ENCODE measurements at regions not wholly inside any gene's neighbourhood (a gene's known extent, or its start where the extent isn't known, plus 50 kb on each side); places are given as distances from the start of the nearest gene placed in this dataset.

DNA sequence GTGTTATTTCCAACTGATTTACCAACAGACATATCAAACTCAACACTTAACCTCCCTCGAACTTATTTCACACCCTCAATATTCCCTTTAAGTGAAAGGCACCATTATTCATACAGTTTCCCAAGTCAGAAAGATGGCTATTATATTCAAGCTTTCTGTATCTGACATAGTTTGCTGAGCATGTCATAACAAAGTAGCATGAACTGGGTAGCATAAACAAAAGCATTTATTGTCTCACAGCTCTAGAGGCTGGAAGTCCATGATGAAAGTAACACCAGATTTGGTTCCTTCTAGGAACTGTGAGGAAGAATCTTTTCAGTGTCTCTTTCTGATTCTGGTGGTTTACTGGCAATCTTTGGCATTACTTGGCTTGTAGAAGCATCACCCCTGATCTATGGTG is 1388.6 kb downstream of the TECRL start:
- Histone ChIP-seq H3K79me1 (ENCODE audit: low read length) (no peaks in the 10 kb centered on the region), H3K23ac (ENCODE audit: low read length) (no peak overlapping the region), H3K4me1 (ENCODE audit: control insufficient read depth in 1 of 2, insufficient read depth in 2 of 2, low read length in 2 of 2) (no peaks in the 10 kb centered on the region), H2BK5ac (ENCODE audit: low read depth, low read length, poor library complexity) (no peak overlapping the region), H3K79me2 (ENCODE audit: control insufficient read depth, insufficient read depth, low read length, poor library complexity) (no peaks in the 10 kb centered on the region), H2AK5ac (ENCODE audit: low read length) (no peak overlapping the region), H3K36me3 (ENCODE audit: control insufficient read depth in 1 of 2, insufficient read depth in 2 of 2, low read length in 2 of 2) (no peaks in the 10 kb centered on the region), H3K9ac (ENCODE audit: low read length) (no peak overlapping the region), H3K14ac (ENCODE audit: low read length) (no peak overlapping the region), H4K12ac (ENCODE audit: low read depth, low read length) (no peak overlapping the region), H4K91ac (ENCODE audit: low read depth, low read length) (no peak overlapping the region), H3K4me2 (ENCODE audit: low read length) (no peak overlapping the region), H3K4ac (ENCODE audit: low read depth, low read length) (no peak overlapping the region), H3K27me3 (ENCODE audit: insufficient read depth, low read length) (no peaks in the 10 kb centered on the region), H2BK12ac (ENCODE audit: low read length) (no peak overlapping the region), H3K4me3 (ENCODE audit: low read depth, low read length) (no peak overlapping the region), H2AFZ (ENCODE audit: insufficient read depth, low read length, poor library complexity) (no peak overlapping the region), H4K8ac (ENCODE audit: low read depth, low read length) (no peak overlapping the region), H3K9me3 (ENCODE audit: insufficient read depth, low read depth, low read length) (no peaks in the 10 kb centered on the region), H3K27ac (ENCODE audit: low read depth, low read length) (no peak overlapping the region), H2BK120ac (ENCODE audit: insufficient read depth, low read length, poor library complexity) (no peak overlapping the region), H3K18ac (ENCODE audit: low read length) (no peak overlapping the region)
- WGBS (ENCODE audit: extremely low coverage, insufficient coverage, insufficient read length) = 100% methylated on average over 1 of the region's 1 CpG
- DNase-seq = no peak

DNA sequence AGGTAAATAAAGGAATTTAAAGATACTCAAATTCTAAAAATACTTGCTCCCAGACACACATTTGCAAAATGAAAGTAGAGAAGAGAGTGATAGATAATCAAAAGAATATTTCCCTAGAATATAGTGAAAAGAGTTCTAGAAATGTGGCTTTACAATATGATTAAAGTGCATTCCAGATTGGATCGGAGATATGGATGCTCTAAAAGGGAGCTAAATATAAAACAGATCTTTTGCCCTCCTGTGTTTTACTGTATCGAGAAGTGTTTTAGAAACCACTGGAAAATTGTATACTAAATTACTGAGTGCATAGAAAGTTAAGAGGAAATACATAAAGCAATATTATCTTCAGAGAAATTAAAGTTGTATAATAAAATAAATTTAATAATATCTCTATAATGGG is 1392.0 kb downstream of the TECRL start:
- H2BK5ac ChIP-seq (ENCODE audit: low read depth, low read length, poor library complexity) = no peak overlapping the region
- H2AFZ ChIP-seq (ENCODE audit: insufficient read depth, low read length, poor library complexity) = no peak overlapping the region
- no peaks in the 10 kb centered on the region for H3K79me2 ChIP-seq (ENCODE audit: control insufficient read depth, insufficient read depth, low read length, poor library complexity)
- no peak overlapping the region for H3K27ac ChIP-seq (ENCODE audit: low read depth, low read length)
- no peak overlapping the region for H3K4me2 ChIP-seq (ENCODE audit: low read length)
- no peak overlapping the region for H2AK5ac ChIP-seq (ENCODE audit: low read length)
- H2BK120ac ChIP-seq (ENCODE audit: insufficient read depth, low read length, poor library complexity) = no peak overlapping the region
- H3K4ac ChIP-seq (ENCODE audit: low read depth, low read length) = no peak overlapping the region
- WGBS (ENCODE audit: extremely low coverage, insufficient coverage, insufficient read length) = no CpG with 5 or more reads among the region's 2 CpGs
- no peak overlapping the region for H4K8ac ChIP-seq (ENCODE audit: low read depth, low read length)
- H4K12ac ChIP-seq (ENCODE audit: low read depth, low read length) = no peak overlapping the region
- no peaks in the 10 kb centered on the region for H3K79me1 ChIP-seq (ENCODE audit: low read length)
- no peaks in the 10 kb centered on the region for H3K4me1 ChIP-seq (ENCODE audit: control insufficient read depth in 1 of 2, insufficient read depth in 2 of 2, low read length in 2 of 2)
- H3K4me3 ChIP-seq (ENCODE audit: low read depth, low read length) = no peak overlapping the region
- no peaks in the 10 kb centered on the region for H3K9me3 ChIP-seq (ENCODE audit: insufficient read depth, low read depth, low read length)
- H3K18ac ChIP-seq (ENCODE audit: low read length) = no peak overlapping the region
- H3K36me3 ChIP-seq (ENCODE audit: control insufficient read depth in 1 of 2, insufficient read depth in 2 of 2, low read length in 2 of 2) = no peaks in the 10 kb centered on the region
- no peak overlapping the region for H4K91ac ChIP-seq (ENCODE audit: low read depth, low read length)
- no peak overlapping the region for H3K14ac ChIP-seq (ENCODE audit: low read length)
- H2BK12ac ChIP-seq (ENCODE audit: low read length) = no peak overlapping the region
- no peak overlapping the region for H3K23ac ChIP-seq (ENCODE audit: low read length)
- DNase-seq = no peak
- H3K9ac ChIP-seq (ENCODE audit: low read length) = no peak overlapping the region
- no peaks in the 10 kb centered on the region for H3K27me3 ChIP-seq (ENCODE audit: insufficient read depth, low read length)

DNA sequence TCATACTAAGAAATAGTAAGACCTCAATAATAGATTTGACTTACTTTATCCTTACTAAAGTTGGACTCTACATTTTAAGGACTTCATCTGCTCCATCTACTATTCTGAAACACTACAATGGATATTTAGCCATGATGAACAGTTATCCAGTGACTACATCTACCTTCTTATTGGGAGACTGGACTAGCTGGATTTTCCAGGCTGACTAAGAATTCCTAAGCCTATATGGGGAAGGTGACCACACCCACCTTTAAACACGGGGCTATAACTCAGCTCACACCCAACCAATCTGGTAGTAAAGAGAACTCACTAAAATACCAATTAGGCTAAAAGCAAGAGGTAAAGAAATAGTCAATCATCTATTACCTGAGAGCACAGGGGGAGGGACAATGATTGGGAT is 1438.4 kb downstream of the TECRL start:
- Histone ChIP-seq H3K4me3 (ENCODE audit: low read depth, low read length) (no peak overlapping the region), H3K27me3 (ENCODE audit: insufficient read depth, low read length) (no peaks in the 10 kb centered on the region), H3K4me2 (ENCODE audit: low read length) (no peak overlapping the region), H2BK120ac (ENCODE audit: insufficient read depth, low read length, poor library complexity) (no peak overlapping the region), H3K79me1 (ENCODE audit: low read length) (peaks cover 2% of the 10 kb centered on the region), H4K8ac (ENCODE audit: low read depth, low read length) (no peak overlapping the region), H2AK5ac (ENCODE audit: low read length) (no peak overlapping the region), H3K4ac (ENCODE audit: low read depth, low read length) (no peak overlapping the region), H2AFZ (ENCODE audit: insufficient read depth, low read length, poor library complexity) (no peak overlapping the region), H2BK12ac (ENCODE audit: low read length) (no peak overlapping the region), H3K23ac (ENCODE audit: low read length) (no peak overlapping the region), H3K4me1 (ENCODE audit: control insufficient read depth in 1 of 2, insufficient read depth in 2 of 2, low read length in 2 of 2) (peaks cover 0 to 4% of the 10 kb centered on the region in 2 experiments), H3K14ac (ENCODE audit: low read length) (no peak overlapping the region), H4K12ac (ENCODE audit: low read depth, low read length) (no peak overlapping the region), H3K9me3 (ENCODE audit: insufficient read depth, low read depth, low read length) (no peaks in the 10 kb centered on the region), H3K9ac (ENCODE audit: low read length) (no peak overlapping the region), H3K27ac (ENCODE audit: low read depth, low read length) (no peak overlapping the region), H3K36me3 (ENCODE audit: control insufficient read depth in 1 of 2, insufficient read depth in 2 of 2, low read length in 2 of 2) (no peaks in the 10 kb centered on the region), H3K79me2 (ENCODE audit: control insufficient read depth, insufficient read depth, low read length, poor library complexity) (no peaks in the 10 kb centered on the region), H2BK5ac (ENCODE audit: low read depth, low read length, poor library complexity) (no peak overlapping the region), H4K91ac (ENCODE audit: low read depth, low read length) (no peak overlapping the region), H3K18ac (ENCODE audit: low read length) (no peak overlapping the region)
- WGBS (ENCODE audit: extremely low coverage, insufficient coverage, insufficient read length) = no CpG with 5 or more reads among the region's 1 CpG
- peak in 1 of 2 donors; percentile 5 for DNase-seq

DNA sequence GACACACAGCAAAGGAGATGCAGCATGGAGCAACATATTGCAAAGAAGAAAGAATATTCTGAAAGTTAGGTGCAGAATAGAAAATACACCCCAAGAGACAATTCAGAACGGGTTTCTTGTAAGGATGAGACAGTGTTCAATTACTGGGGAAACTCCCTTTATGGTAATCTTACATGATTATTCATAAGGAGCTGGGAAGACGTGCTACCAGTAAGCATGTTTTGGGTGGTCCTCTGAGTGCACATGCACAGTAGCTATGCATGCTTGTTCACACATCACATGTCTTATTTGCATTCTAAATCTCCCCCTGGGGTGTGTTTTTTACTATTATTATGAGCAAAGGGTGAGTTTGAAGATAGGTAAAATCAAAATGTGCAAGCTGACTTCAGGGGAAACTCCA is 1448.8 kb downstream of the TECRL start:
- Histone ChIP-seq H3K79me2 (ENCODE audit: control insufficient read depth, insufficient read depth, low read length, poor library complexity) (no peaks in the 10 kb centered on the region), H3K9ac (ENCODE audit: low read length) (no peak overlapping the region), H4K12ac (ENCODE audit: low read depth, low read length) (no peak overlapping the region), H2BK120ac (ENCODE audit: insufficient read depth, low read length, poor library complexity) (no peak overlapping the region), H3K4ac (ENCODE audit: low read depth, low read length) (no peak overlapping the region), H3K36me3 (ENCODE audit: control insufficient read depth in 1 of 2, insufficient read depth in 2 of 2, low read length in 2 of 2) (no peaks in the 10 kb centered on the region), H2BK12ac (ENCODE audit: low read length) (no peak overlapping the region), H2BK5ac (ENCODE audit: low read depth, low read length, poor library complexity) (no peak overlapping the region), H2AK5ac (ENCODE audit: low read length) (no peak overlapping the region), H2AFZ (ENCODE audit: insufficient read depth, low read length, poor library complexity) (no peak overlapping the region), H4K8ac (ENCODE audit: low read depth, low read length) (no peak overlapping the region), H3K4me2 (ENCODE audit: low read length) (no peak overlapping the region), H3K4me1 (ENCODE audit: control insufficient read depth in 1 of 2, insufficient read depth in 2 of 2, low read length in 2 of 2) (no peaks in the 10 kb centered on the region), H3K18ac (ENCODE audit: low read length) (no peak overlapping the region), H3K79me1 (ENCODE audit: low read length) (no peaks in the 10 kb centered on the region), H3K23ac (ENCODE audit: low read length) (no peak overlapping the region), H3K9me3 (ENCODE audit: insufficient read depth, low read depth, low read length) (no peaks in the 10 kb centered on the region), H3K27me3 (ENCODE audit: insufficient read depth, low read length) (no peaks in the 10 kb centered on the region), H3K27ac (ENCODE audit: low read depth, low read length) (no peak overlapping the region), H3K14ac (ENCODE audit: low read length) (no peak overlapping the region), H3K4me3 (ENCODE audit: low read depth, low read length) (no peak overlapping the region), H4K91ac (ENCODE audit: low read depth, low read length) (no peak overlapping the region)
- no peak for DNase-seq
- WGBS (ENCODE audit: extremely low coverage, insufficient coverage, insufficient read length) = no CpG with 5 or more reads among the region's 2 CpGs

Measured in trophoblast cell (in vitro differentiated cells and primary cell).